Nephron (organoid): ENCODE measurements at regions not wholly inside any gene's neighbourhood (a gene's known extent, or its start where the extent isn't known, plus 50 kb on each side); places are given as distances from the start of the nearest gene placed in this dataset.

Source experiments
- H3K27ac Mint-ChIP-seq, 3 experiments: 2 replicates each; pipeline ENCODE4 v1.8.0; 2020; ENCODE audit warnings: mixed read lengths in 3 of 3, mild to moderate bottlenecking in 2 of 3, moderate library complexity in 1 of 3
- H3K27me3 Mint-ChIP-seq: 2 replicates; pipeline ENCODE4 v1.8.0; 2021; ENCODE audit warnings: low read depth, mild to moderate bottlenecking, moderate library complexity, mixed read lengths
- H3K36me3 Mint-ChIP-seq: 2 replicates; pipeline ENCODE4 v1.8.0; 2020; ENCODE audit warnings: low read depth, mixed read lengths
- H3K4me1 Mint-ChIP-seq: 2 replicates; pipeline ENCODE4 v1.8.0; 2020; ENCODE audit warnings: mixed read lengths
- H3K4me3 Mint-ChIP-seq, 3 experiments: 2 replicates each; pipeline ENCODE4 v1.8.0; 2020; ENCODE audit warnings: mild to moderate bottlenecking in 3 of 3, mixed read lengths in 3 of 3, moderate library complexity in 2 of 3
- H3K9me3 Mint-ChIP-seq: 2 replicates; pipeline ENCODE4 v1.8.0; 2020; ENCODE audit warnings: mixed read lengths
- TF ChIP-seq, protein P1 (sequence below), 3 experiments: fragments of 200-600 bp; sonication (generic); IDR thresholded peaks; one replicate each; pipeline ENCODE4 v1.5.0; 2021; ENCODE audit warnings: antibody characterized with exemption in 3 of 3; ENCODE audit not compliant: unreplicated experiment in 3 of 3

DNA sequence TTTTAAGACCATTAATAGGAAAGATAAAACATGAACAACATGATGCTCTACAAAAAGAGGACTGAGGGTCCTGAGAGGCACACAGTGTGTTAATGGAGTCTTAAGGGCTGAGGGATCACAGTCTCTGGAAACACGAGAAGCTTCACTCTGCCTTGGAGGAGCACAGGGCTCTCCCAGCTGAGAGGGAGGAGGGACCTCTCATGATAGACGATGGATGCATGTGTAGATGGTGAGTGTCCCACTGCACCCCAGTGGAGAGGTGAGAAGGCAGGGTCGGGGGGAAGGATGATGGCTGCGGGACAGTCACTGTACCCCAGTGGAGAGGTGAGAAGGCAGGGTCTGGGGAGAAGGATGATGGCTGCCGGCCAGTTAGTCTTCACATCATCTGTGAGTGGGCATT, 613.4 kb downstream of the IRX1 start:
- no peaks in the 10 kb centered on the region for H3K9me3 Mint-ChIP-seq
- peaks cover 40% of the 10 kb centered on the region for H3K4me1 Mint-ChIP-seq
- H3K27me3 Mint-ChIP-seq, result peaks cover 17% of the 10 kb centered on the region
- H3K27ac Mint-ChIP-seq, result no peak overlapping the region
- TF ChIP-seq, protein P1, sequence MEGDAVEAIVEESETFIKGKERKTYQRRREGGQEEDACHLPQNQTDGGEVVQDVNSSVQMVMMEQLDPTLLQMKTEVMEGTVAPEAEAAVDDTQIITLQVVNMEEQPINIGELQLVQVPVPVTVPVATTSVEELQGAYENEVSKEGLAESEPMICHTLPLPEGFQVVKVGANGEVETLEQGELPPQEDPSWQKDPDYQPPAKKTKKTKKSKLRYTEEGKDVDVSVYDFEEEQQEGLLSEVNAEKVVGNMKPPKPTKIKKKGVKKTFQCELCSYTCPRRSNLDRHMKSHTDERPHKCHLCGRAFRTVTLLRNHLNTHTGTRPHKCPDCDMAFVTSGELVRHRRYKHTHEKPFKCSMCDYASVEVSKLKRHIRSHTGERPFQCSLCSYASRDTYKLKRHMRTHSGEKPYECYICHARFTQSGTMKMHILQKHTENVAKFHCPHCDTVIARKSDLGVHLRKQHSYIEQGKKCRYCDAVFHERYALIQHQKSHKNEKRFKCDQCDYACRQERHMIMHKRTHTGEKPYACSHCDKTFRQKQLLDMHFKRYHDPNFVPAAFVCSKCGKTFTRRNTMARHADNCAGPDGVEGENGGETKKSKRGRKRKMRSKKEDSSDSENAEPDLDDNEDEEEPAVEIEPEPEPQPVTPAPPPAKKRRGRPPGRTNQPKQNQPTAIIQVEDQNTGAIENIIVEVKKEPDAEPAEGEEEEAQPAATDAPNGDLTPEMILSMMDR (IDR thresholded peaks at IDR 0.05; ENCODE audit: unreplicated experiment in 3 of 3), result no peak
- H3K4me3 Mint-ChIP-seq, result no peak overlapping the region
- no peaks in the 10 kb centered on the region for H3K36me3 Mint-ChIP-seq

GRCh38 chr5:4212071-4212739, 616.6 kb downstream of the IRX1 start:
- no peak overlapping the region for H3K27ac Mint-ChIP-seq
- no peaks in the 10 kb centered on the region for H3K9me3 Mint-ChIP-seq
- H3K27me3 Mint-ChIP-seq, result peaks cover 16% of the 10 kb centered on the region
- TF ChIP-seq, protein P1 (IDR thresholded peaks at IDR 0.05; ENCODE audit: unreplicated experiment in 3 of 3), result no peak
- no peaks in the 10 kb centered on the region for H3K36me3 Mint-ChIP-seq
- peaks cover 15% of the 10 kb centered on the region for H3K4me1 Mint-ChIP-seq
- no peak overlapping the region for H3K4me3 Mint-ChIP-seq

DNA sequence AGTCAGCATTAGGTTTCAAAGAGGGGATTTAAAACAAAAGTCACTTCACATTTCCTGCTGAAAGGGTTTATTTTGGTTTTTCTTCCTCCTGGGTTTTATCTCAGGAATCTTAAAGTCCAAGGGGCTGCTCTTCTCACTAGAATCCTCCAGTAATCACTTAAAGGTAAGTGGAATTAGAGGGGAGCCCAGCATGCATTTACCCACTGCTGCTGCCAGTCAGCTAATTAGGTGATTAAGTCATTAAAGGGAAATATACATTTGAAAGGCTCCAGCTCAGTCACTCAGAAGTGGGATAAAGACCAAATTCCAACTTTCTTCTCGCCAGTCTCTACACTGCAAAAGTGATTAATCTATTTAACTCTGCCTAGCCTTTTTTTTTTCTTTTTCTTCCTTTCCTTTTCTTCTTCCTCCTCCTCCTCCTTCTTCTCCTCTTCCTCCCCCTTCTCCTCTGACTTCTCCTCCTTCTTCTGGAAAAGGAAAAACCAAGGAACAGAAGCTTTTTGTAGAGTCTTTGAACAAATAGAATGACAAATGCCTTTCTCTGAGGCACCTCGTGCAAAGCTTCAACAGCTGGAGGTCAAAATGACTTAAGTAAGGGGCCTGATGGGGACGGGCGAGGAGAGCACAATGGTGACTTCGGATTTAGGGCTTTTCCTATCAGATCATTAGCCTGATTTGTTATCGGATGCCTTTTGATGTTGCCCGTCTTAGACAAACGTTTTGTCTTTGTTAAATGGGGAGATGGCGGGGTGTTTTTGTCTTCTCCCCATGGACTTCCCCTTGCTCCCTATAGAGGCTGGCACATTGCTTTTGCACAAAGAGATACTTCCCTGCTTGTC, 617.6 kb downstream of the IRX1 start:
- Mint-ChIP-seq H3K27me3 (peaks cover 12% of the 10 kb centered on the region), H3K4me1 (peaks cover 5% of the 10 kb centered on the region), H3K36me3 (no peaks in the 10 kb centered on the region), H3K27ac (no peak overlapping the region), H3K9me3 (no peaks in the 10 kb centered on the region), H3K4me3 (no peak overlapping the region)
- TF ChIP-seq, protein P1 (IDR thresholded peaks at IDR 0.05; ENCODE audit: unreplicated experiment in 3 of 3), result no peak

DNA sequence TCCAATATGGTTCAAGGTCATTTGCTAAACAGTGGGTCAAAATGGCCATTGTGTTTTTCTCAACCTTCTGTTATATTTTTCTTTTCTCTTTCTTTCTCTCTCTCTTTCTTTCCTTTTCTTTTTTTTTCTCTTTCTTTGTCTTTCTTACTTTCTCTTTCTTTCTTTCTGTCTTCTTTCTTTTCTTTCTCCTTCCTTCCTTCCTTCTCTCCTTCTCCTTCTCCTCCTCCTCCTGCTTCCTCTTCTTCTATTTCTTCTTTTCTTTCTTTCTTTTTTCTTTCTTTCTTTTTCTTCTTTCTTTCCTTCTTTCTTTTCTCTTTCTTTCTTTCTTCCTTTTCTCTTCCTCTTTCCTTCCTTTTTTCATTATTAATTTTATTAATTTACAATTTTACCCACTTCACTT, 619.5 kb downstream of the IRX1 start:
- peaks cover 5% of the 10 kb centered on the region for H3K27me3 Mint-ChIP-seq
- H3K9me3 Mint-ChIP-seq, result peaks cover 2% of the 10 kb centered on the region
- no peaks in the 10 kb centered on the region for H3K4me1 Mint-ChIP-seq
- no peaks in the 10 kb centered on the region for H3K36me3 Mint-ChIP-seq
- H3K27ac Mint-ChIP-seq, result no peak overlapping the region
- TF ChIP-seq, protein P1 (IDR thresholded peaks at IDR 0.05; ENCODE audit: unreplicated experiment in 3 of 3), result no peak
- no peak overlapping the region for H3K4me3 Mint-ChIP-seq

DNA sequence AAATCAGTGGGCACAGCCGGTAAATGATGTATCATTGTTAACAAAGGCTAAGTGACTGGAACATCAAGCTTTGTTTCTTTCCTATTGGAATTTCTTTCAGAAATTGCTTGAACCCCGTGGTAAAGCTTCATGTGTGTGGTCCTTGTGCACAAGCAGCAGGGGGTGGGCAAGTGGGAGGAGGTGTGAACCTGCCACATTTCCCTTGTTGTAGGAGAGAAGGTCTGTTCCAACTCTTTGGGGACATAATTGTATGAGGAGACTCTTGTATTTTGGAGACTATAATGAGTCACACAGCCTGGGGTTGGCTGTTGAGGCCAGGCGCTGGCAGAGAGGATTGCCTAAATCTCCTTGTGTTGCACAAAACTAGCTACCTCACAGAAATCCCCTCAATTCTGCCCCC, 620.5 kb downstream of the IRX1 start:
- no peaks in the 10 kb centered on the region for H3K4me1 Mint-ChIP-seq
- TF ChIP-seq, protein P1 (IDR thresholded peaks at IDR 0.05; ENCODE audit: unreplicated experiment in 3 of 3), result no peak
- no peaks in the 10 kb centered on the region for H3K36me3 Mint-ChIP-seq
- H3K27ac Mint-ChIP-seq, result no peak overlapping the region
- H3K4me3 Mint-ChIP-seq, result no peak overlapping the region
- peaks cover 5% of the 10 kb centered on the region for H3K27me3 Mint-ChIP-seq
- H3K9me3 Mint-ChIP-seq, result peaks cover 2% of the 10 kb centered on the region
